Mucosa of rectum (tissue), 2 donors: ENCODE measurements at regions not wholly inside any gene's neighbourhood (a gene's known extent, or its start where the extent isn't known, plus 50 kb on each side); places are given as distances from the start of the nearest gene placed in this dataset.

Source experiments
- H3K27ac ChIP-seq, 2 donors: one replicate each; pipeline ENCODE4 v1.7.0; 2013; ENCODE audit warnings: inconsistent platforms in 2 of 2, low read depth in 2 of 2, low read length in 2 of 2
- H3K27me3 ChIP-seq, 2 donors: one replicate each; pipeline ENCODE4 v1.7.0; 2013; ENCODE audit warnings: low read length in 2 of 2; ENCODE audit not compliant: control insufficient read depth in 2 of 2, insufficient read depth in 2 of 2
- H3K36me3 ChIP-seq, 2 donors: one replicate each; pipeline ENCODE4 v1.7.0; 2013; ENCODE audit warnings: low read length in 2 of 2; ENCODE audit not compliant: control insufficient read depth in 2 of 2, insufficient read depth in 2 of 2
- H3K4me1 ChIP-seq, 2 donors: one replicate each; pipeline ENCODE4 v1.7.0; 2013; ENCODE audit warnings: low read length in 2 of 2, mild to moderate bottlenecking in 1 of 2; ENCODE audit not compliant: control insufficient read depth in 2 of 2, insufficient read depth in 2 of 2
- H3K4me3 ChIP-seq, 2 donors: one replicate each; pipeline ENCODE4 v1.7.0; 2013; ENCODE audit warnings: low read length in 2 of 2
- H3K9ac ChIP-seq, 2 donors: one replicate each; pipeline ENCODE4 v1.7.0; 2013; ENCODE audit warnings: low read length in 2 of 2, low read depth in 1 of 2, mild to moderate bottlenecking in 1 of 2
- H3K9me3 ChIP-seq, 2 donors: one replicate each; pipeline ENCODE4 v1.7.0; 2013; ENCODE audit warnings: low read length in 2 of 2; ENCODE audit not compliant: control insufficient read depth in 2 of 2
- donor health status: healthy.
- donor health status: Normal muscosa, but diverticular disease.

DNA sequence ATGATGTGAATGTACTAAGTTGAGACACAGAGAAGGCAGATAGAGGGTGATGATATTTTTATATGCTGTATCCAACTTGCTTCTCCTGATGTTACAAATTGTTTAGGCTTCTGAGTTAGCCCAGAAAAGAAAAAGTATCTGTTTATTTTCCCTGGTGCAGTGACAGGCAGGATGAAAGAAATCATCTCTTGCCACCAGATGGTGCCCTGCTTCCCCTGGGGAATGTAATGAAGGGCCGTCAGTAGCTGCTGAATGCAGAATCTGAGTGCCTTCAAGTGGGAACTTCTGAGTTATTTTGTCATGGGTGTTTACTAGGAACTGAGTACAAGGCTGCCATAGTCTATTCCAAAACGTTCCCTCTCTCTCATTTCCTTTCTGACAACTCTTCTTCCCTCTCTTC is 525.6 kb downstream of the MBD2 start:
- Histone ChIP-seq H3K27ac (no peak overlapping the region), H3K4me3 (no peak overlapping the region)

DNA sequence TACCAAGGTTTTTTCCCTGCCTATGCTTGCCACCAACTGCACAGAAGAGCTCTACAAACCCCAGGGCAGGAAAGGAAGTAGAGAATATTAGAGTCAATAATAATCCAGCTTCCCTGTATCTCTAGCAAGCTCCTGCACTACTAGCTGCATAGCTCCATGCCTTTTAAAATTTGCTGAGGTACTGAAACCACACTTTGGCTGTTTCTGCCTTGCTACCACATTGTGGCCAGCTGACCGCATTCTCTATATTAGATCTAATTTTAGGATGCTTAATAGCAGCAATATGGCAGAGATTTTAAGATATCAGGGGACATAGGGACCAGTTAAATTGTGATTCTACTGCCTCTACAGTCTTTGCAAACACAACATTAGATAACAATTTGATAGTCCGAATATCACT is 534.6 kb downstream of the MBD2 start:
- Histone ChIP-seq H3K36me3 (no peaks in the 10 kb centered on the region), H3K27me3 (no peaks in the 10 kb centered on the region), H3K4me3 (no peak overlapping the region), H3K27ac (no peak overlapping the region), H3K9ac (no peak overlapping the region), H3K4me1 (no peaks in the 10 kb centered on the region), H3K9me3 (no peaks in the 10 kb centered on the region)

More for the DNA sequence above, 525.6 kb downstream of the MBD2 start:
- Histone ChIP-seq H3K27me3 (no peaks in the 10 kb centered on the region), H3K4me1 (no peaks in the 10 kb centered on the region), H3K9ac (no peak overlapping the region), H3K9me3 (no peaks in the 10 kb centered on the region), H3K36me3 (no peaks in the 10 kb centered on the region)

DNA sequence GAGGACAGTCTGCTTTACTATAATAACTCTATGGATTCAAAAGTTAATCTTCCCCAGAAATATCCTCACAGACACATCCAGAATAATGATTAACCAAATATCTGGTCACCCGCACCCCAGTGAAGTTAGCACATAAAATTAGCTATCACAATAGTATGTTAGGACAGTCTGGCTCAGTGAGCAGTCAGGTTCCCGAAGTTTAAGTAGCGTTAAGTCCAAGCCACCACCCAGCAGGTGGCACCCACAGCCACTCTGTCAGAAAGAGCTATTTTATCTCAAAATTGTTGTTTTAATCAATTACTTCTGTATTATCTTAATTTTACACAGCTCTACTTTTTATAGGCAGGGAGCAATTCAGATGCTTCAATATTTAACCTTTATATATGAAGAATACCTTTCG is 537.5 kb downstream of the MBD2 start:
- H3K27ac ChIP-seq, result no peak overlapping the region
- no peaks in the 10 kb centered on the region for H3K27me3 ChIP-seq

DNA sequence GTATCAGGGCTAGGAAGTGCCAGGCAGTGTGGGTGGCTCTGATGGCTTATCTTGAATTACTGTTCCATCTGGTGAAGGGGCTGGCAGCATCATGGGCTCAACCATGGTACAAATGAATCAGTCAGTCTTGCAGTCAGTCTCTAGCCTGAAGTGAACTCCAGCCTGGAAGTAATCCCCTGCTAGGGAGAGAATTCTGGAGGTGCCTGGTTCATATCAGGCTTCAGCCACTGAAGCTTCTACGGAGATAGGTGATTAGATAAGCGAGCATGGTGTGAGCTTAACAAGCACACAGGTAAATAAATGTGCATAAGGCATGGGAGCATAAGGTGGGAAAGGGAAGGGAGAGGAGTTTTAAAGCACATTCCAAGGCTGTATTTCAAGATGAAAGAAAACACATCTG is 541.7 kb downstream of the MBD2 start:
- Histone ChIP-seq H3K27ac (no peak overlapping the region), H3K9me3 (no peaks in the 10 kb centered on the region), H3K4me1 (no peaks in the 10 kb centered on the region)

More for the DNA sequence above, 537.5 kb downstream of the MBD2 start:
- Histone ChIP-seq H3K9ac (no peak overlapping the region), H3K36me3 (no peaks in the 10 kb centered on the region), H3K9me3 (no peaks in the 10 kb centered on the region), H3K4me3 (no peak overlapping the region), H3K4me1 (no peaks in the 10 kb centered on the region)

DNA sequence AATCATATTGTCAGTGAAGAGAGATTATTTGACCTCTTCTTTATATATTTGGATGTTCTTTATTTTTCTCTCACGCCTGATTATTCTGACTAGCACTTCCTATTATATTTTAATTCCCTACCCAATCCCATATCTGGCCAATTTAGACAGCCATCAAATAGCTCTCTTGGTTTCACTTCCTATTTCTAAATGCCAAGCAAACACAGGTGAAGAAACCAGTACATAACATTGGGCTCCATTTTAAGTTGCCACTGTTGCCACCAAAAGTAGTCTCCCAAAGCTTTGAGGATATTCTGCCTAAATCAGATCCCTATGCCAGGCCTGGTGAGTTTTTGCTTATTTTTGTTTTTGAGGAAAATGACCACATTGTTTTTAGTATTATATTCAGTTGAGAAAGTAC is 547.0 kb downstream of the MBD2 start:
- H3K36me3 ChIP-seq, result no peaks in the 10 kb centered on the region
- no peak overlapping the region for H3K27ac ChIP-seq
- no peaks in the 10 kb centered on the region for H3K27me3 ChIP-seq
- no peaks in the 10 kb centered on the region for H3K4me1 ChIP-seq
- no peaks in the 10 kb centered on the region for H3K9me3 ChIP-seq
- H3K4me3 ChIP-seq, result no peak overlapping the region
- H3K9ac ChIP-seq, result no peak overlapping the region

More for the DNA sequence above, 541.7 kb downstream of the MBD2 start:
- Histone ChIP-seq H3K4me3 (no peak overlapping the region), H3K27me3 (no peaks in the 10 kb centered on the region), H3K9ac (no peak overlapping the region), H3K36me3 (no peaks in the 10 kb centered on the region)

DNA sequence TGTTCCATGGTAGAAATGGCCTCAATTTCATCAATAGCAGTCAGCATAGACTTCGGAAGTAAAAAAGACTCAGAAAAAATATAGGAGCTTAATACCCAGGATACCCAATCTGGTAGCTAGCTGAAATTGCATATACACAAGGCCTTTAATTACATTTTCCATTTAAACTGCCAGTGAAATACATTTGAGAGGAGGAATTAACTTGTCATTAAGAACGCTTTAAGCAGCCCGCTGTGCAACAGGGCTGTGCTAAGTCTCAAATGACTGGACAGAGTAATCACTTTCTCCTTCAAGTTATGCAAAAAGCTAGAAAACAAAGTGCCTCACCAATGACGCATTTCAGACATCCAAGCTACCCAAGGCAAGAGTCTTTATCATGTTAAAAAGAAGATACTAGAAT is 558.8 kb downstream of the MBD2 start:
- Histone ChIP-seq H3K27ac (no peak overlapping the region), H3K27me3 (no peaks in the 10 kb centered on the region), H3K9ac (no peak overlapping the region), H3K4me1 (no peaks in the 10 kb centered on the region), H3K9me3 (no peaks in the 10 kb centered on the region), H3K4me3 (no peak overlapping the region), H3K36me3 (no peaks in the 10 kb centered on the region)

DNA sequence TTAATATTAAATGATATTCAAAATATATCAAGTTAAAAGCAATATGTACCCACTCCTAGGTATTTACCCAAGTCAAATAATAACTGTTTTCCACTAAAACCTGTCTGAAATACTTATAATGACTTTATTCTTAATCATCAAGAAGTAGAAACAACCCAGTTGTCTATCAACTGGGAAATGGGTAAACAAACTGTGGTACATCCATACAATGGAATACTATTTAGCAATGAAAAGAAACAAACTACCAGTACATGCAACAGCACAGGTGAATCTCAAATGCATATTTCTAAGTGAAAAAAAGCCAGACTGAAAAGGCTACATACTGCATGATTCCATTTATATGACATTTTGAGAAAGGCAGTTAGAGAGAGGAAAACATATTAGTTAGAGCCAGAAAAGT is 559.9 kb downstream of the MBD2 start:
- H3K9me3 ChIP-seq, result no peaks in the 10 kb centered on the region
- H3K27me3 ChIP-seq, result no peaks in the 10 kb centered on the region
- H3K4me3 ChIP-seq, result no peak overlapping the region

DNA sequence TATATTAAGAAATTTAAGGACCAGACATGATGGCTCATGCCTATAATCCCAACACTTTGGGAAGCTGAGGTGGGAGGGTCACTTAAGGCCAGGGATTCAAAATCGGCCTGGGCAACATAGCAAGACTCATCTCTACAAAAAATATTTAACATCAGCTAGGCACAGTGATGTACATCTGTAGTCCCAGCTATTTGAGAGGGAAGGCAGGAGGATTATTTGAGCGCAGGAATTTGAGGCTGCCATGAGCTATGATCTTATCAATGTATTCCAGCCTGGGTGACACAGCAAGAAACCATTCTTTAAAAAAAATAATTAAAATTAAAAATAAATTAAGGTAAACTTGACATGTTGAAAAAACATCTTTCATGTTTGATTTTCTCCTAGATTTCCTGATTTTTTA is 564.2 kb downstream of the MBD2 start:
- Histone ChIP-seq H3K9ac (no peak overlapping the region), H3K27ac (no peak overlapping the region), H3K9me3 (no peaks in the 10 kb centered on the region), H3K36me3 (no peaks in the 10 kb centered on the region), H3K4me1 (no peaks in the 10 kb centered on the region), H3K27me3 (no peaks in the 10 kb centered on the region), H3K4me3 (no peak overlapping the region)

More for the DNA sequence above, 559.9 kb downstream of the MBD2 start:
- H3K27ac ChIP-seq, result no peak overlapping the region
- no peaks in the 10 kb centered on the region for H3K36me3 ChIP-seq
- H3K9ac ChIP-seq, result no peak overlapping the region
- no peaks in the 10 kb centered on the region for H3K4me1 ChIP-seq

DNA sequence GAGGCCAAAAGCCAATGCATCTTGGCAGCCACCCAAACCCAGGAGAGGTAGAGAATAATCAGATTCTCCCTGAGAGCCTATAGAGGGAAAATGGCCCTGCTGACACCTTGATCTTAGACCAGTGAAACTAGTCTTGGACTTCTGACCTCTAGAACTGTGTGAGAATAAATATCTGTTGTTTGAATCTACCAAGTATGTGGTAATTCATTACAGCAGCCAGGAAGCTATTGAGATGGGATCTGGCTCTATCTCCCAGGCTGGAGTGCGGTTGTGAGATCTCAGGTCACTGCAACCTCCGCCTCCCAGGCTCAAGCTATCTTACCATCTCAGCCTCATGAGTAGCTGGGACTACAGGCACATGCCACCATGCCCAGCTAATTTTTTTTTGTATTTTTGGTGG is 567.2 kb downstream of the MBD2 start:
- Histone ChIP-seq H3K4me1 (no peaks in the 10 kb centered on the region), H3K9ac (no peak overlapping the region), H3K27me3 (no peaks in the 10 kb centered on the region), H3K9me3 (no peaks in the 10 kb centered on the region), H3K27ac (no peak overlapping the region), H3K36me3 (no peaks in the 10 kb centered on the region), H3K4me3 (no peak overlapping the region)

DNA sequence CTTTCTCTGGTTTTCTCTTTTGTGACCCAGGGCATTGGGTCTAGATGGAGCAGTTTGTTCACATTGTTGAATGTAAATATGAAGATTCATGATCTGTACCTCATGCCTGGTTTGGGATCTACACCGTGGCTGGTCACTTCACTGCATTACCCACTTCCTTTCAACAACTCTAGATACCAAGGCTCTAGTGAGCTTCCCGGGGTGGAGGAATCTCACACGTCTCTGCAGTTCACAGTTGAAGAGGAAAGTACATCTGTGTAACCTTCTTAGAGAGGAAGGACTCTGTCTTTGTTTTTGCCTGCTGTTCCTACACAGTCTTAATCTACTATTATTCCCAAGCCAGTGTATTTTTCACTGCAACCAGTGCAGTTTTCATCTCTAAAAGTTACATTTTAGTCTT is 574.8 kb downstream of the MBD2 start:
- Histone ChIP-seq H3K27ac (no peak overlapping the region), H3K9me3 (no peaks in the 10 kb centered on the region), H3K27me3 (no peaks in the 10 kb centered on the region), H3K9ac (no peak overlapping the region), H3K4me3 (no peak overlapping the region), H3K36me3 (no peaks in the 10 kb centered on the region), H3K4me1 (no peaks in the 10 kb centered on the region)

DNA sequence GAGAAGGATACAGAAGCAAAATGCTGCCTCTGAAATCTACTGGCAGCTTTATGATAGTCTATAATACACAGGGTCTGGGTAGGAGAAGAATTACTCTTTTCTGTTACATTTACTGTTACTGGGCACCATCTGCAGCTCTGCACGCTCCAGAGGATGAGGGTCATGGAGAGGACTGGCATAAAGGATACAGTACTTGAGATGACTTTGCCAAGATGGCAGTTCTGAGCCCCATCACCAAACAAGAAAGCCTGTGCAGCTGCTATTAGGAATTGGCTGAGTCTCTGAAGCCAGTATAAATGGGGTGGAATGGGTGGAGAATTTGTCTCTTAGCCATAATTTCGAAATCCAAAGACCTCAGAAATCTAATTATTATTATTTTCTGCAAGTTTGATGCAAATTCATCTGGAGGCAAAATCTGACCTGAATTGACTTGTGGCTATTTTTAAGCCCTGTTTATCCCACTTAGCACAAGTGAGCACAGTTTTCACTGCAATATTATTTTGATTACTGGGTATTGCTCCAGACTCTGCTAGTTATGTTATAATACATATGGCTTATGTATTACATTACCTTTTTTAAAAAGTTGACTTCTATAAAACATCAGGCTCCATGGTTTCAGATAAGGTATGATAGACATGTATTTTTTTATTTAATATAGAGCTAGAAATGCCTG is 579.5 kb downstream of the MBD2 start:
- Histone ChIP-seq H3K36me3 (no peaks in the 10 kb centered on the region), H3K27ac (no peak overlapping the region), H3K9ac (no peak overlapping the region), H3K4me3 (no peak overlapping the region), H3K27me3 (no peaks in the 10 kb centered on the region), H3K9me3 (no peaks in the 10 kb centered on the region), H3K4me1 (no peaks in the 10 kb centered on the region)
